ENCODE measurements at regions not wholly inside any gene's neighbourhood (a gene's known extent, or its start where the extent isn't known, plus 50 kb on each side); places are given as distances from the start of the nearest gene placed in this dataset.

DNA sequence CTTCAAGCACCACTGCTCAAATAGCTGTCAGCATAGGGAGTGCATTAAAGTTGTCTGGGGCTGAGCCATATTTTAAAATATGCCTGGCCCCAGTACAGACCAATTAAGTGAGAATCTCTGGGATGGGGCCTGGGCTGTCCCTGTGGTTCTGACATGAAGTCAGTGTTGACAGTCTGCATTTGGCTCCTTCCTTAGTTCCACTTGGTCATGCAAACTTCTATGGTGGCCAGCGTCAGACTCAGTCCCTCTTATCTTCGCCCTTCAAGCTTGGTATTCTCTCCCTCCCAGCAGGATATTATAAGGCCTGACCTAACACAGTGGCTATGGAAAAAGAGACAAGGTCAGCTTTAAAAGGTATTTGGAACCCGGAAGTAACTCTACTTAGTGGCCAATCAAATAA lies 177.2 kb downstream of the PMP22 start:
- Histone ChIP-seq H3K4me3 (replicated peaks; ENCODE audit: low read depth, low read length) (no peak overlapping the region), H3K27me3 (replicated peaks; ENCODE audit: control insufficient read depth, insufficient read depth, low read length) (no peaks in the 10 kb centered on the region), H3K36me3 (ENCODE audit: control insufficient read depth, insufficient read depth, low read length) (no peaks in the 10 kb centered on the region)
- no peak for DNase-seq (ENCODE audit: extremely low read depth, insufficient read length)
- TF ChIP-seq, protein P1, sequence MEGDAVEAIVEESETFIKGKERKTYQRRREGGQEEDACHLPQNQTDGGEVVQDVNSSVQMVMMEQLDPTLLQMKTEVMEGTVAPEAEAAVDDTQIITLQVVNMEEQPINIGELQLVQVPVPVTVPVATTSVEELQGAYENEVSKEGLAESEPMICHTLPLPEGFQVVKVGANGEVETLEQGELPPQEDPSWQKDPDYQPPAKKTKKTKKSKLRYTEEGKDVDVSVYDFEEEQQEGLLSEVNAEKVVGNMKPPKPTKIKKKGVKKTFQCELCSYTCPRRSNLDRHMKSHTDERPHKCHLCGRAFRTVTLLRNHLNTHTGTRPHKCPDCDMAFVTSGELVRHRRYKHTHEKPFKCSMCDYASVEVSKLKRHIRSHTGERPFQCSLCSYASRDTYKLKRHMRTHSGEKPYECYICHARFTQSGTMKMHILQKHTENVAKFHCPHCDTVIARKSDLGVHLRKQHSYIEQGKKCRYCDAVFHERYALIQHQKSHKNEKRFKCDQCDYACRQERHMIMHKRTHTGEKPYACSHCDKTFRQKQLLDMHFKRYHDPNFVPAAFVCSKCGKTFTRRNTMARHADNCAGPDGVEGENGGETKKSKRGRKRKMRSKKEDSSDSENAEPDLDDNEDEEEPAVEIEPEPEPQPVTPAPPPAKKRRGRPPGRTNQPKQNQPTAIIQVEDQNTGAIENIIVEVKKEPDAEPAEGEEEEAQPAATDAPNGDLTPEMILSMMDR (IDR thresholded peaks at IDR 0.05; ENCODE audit: insufficient read depth, low read length, poor library complexity, severe bottlenecking), result no peak

DNA sequence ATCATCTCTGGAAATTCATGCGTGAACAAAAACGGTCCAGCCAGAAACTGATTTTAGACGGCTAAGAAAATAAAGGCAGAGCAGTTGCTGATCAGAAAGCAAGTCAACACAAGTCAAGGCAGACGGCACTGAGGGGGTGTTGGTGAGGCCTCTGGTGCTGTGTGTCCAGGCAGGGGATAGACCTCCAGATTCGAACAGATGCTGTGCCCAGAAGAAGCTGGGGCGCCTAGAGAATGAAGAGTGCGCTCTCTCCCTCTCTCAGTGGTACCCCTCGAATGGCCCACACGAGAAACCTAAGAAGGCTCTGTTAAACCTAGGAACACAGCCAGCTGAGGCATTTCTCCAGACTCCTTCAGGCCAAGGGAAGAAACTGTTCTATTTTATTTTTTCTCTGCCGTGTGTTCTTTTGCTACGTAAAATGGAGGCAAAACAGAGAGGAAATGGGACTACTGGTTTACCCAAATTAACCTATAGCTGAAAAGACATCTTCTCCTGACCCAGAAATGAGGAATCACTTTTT lies 178.3 kb downstream of the PMP22 start:
- no peak for DNase-seq (ENCODE audit: extremely low read depth, insufficient read length)

DNA sequence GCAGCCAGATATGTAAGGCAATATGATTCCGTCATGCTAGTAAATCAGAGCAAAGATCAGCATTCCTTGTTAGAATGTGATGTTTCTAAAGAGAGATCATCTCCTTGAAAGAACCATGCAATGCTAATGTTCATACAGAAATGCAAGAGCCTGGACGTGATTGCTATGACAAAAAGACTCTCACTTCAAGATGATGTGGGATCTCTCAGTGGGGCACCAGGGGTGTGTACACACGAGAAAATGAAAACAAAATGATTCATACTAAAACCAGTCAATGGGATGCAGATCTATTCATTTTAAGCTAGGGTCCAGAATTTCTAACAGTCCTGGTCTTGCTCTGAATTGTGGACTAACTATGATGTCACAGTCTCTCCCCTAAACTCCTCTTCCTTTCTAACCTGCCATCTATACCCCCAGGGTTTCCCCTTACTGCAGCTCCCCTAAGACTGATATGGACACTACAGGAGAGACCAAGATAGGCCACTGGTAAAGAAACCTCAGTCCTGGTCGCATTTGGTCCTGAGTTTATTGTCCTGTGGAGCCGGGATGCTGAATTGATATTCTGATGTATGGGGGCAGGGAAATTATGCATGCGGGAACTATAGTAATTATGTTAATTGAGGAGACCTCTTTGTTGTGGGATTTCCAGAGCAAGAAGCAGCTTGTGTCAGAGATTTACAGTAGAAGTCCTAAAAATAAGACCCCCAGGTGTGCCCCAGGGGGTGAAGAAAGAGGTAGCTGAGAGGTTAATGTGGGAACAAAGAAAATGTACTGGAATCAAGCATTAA lies 179.0 kb downstream of the PMP22 start:
- H3K36me3 ChIP-seq (ENCODE audit: control insufficient read depth, insufficient read depth, low read length), result no peaks in the 10 kb centered on the region
- no peaks in the 10 kb centered on the region for H3K27me3 ChIP-seq (replicated peaks; ENCODE audit: control insufficient read depth, insufficient read depth, low read length)
- TF ChIP-seq, protein P1 (IDR thresholded peaks at IDR 0.05; ENCODE audit: insufficient read depth, low read length, poor library complexity, severe bottlenecking), result no peak
- H3K4me3 ChIP-seq (replicated peaks; ENCODE audit: low read depth, low read length), result no peak overlapping the region
- no peak for DNase-seq (ENCODE audit: extremely low read depth, insufficient read length)

More for the DNA sequence above, 178.3 kb downstream of the PMP22 start:
- H3K27me3 ChIP-seq (replicated peaks; ENCODE audit: control insufficient read depth, insufficient read depth, low read length), result no peaks in the 10 kb centered on the region
- no peak overlapping the region for H3K4me3 ChIP-seq (replicated peaks; ENCODE audit: low read depth, low read length)
- no peaks in the 10 kb centered on the region for H3K36me3 ChIP-seq (ENCODE audit: control insufficient read depth, insufficient read depth, low read length)
- TF ChIP-seq, protein P1 (IDR thresholded peaks at IDR 0.05; ENCODE audit: insufficient read depth, low read length, poor library complexity, severe bottlenecking), result no peak

DNA sequence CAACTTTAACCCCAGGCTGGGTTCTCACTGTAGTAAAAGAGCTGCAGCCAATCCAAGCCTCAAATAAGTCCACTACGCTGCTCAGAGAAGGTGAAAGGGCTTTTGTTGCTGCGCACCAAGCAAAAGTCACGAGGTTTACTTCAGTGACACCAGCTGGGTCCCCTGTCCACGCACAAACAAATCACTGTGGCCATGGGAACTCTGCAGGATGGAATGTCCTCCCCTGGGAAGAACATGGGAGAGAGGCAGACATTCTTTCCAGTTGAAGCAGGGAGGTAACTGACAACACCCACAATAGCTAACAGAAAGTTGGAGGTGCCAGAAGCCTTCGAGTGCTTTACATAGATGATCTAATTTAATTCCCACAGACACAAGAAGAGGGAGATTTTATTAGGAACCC lies 181.9 kb downstream of the PMP22 start:
- no peaks in the 10 kb centered on the region for H3K27me3 ChIP-seq (replicated peaks; ENCODE audit: control insufficient read depth, insufficient read depth, low read length)
- no peak for DNase-seq (ENCODE audit: extremely low read depth, insufficient read length)

DNA sequence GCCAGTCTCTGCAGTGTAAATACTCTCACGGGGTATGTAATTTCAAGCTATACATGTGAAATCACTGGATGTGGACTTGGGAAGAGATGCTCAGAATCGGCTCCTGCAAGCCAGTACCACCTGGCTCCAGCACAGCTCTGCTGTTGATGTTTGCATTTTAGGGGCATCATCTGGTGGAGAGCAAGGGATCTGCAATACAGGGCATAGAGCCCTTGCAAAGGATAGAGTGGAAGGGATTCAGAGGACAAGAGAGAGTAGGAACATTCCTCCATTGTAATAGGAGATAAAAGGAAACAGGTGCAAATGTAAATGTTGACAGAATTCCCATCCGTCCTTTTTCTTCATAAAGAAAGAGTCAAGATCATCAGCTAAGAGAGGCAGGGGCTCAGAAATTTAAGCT lies 184.1 kb downstream of the PMP22 start:
- H3K27me3 ChIP-seq (replicated peaks; ENCODE audit: control insufficient read depth, insufficient read depth, low read length), result no peaks in the 10 kb centered on the region
- no peak for DNase-seq (ENCODE audit: extremely low read depth, insufficient read length)
- no peak overlapping the region for H3K4me3 ChIP-seq (replicated peaks; ENCODE audit: low read depth, low read length)
- TF ChIP-seq, protein P1 (IDR thresholded peaks at IDR 0.05; ENCODE audit: insufficient read depth, low read length, poor library complexity, severe bottlenecking), result no peak
- no peaks in the 10 kb centered on the region for H3K36me3 ChIP-seq (ENCODE audit: control insufficient read depth, insufficient read depth, low read length)

More for the DNA sequence above, 181.9 kb downstream of the PMP22 start:
- H3K36me3 ChIP-seq (ENCODE audit: control insufficient read depth, insufficient read depth, low read length), result no peaks in the 10 kb centered on the region
- TF ChIP-seq, protein P1 (IDR thresholded peaks at IDR 0.05; ENCODE audit: insufficient read depth, low read length, poor library complexity, severe bottlenecking), result no peak
- H3K4me3 ChIP-seq (replicated peaks; ENCODE audit: low read depth, low read length), result no peak overlapping the region
